Transverse colon (tissue), 3 donors: ENCODE measurements at regions not wholly inside any gene's neighbourhood (a gene's known extent, or its start where the extent isn't known, plus 50 kb on each side); places are given as distances from the start of the nearest gene placed in this dataset.

Experiments used
- CTCF ChIP-seq, 5 experiments: fragments of 200-600 bp in 3 of 5; fragments of 450-650 bp in 2 of 5; sonication (generic) in 3 of 5; IDR thresholded peaks; 1 replicate in 2 of 5; 2 replicates in 3 of 5; pipeline ENCODE4 v1.5.1; 2016 to 2017; ENCODE audit warnings: antibody characterized with exemption in 5 of 5, inconsistent platforms in 3 of 5, mild to moderate bottlenecking in 2 of 5, moderate library complexity in 1 of 5
- POLR2A ChIP-seq: fragments of 450-650 bp; IDR thresholded peaks from one replicate; pipeline ENCODE4 v1.6.1; 2016; ENCODE audit warnings: antibody characterized with exemption, mild to moderate bottlenecking, moderate library complexity

- TF ChIP-seq CTCF (IDR thresholded peaks at IDR 0.05), result no peak
- TF ChIP-seq POLR2A, result no peak
These were observed 970.7 kb downstream of the KCNMA1 start for GRCh38 chr10:76666891-76667290.
